ENCODE measurements at regions not wholly inside any gene's neighbourhood (a gene's known extent, or its start where the extent isn't known, plus 50 kb on each side); places are given as distances from the start of the nearest gene placed in this dataset.

- TF ChIP-seq EP300 (IDR thresholded peaks at IDR 0.05), result no peak
- TF ChIP-seq CTCF (IDR thresholded peaks at IDR 0.05), result no peak
- no peak for TF ChIP-seq POLR2A (IDR thresholded peaks at IDR 0.05)
Observed at GRCh38 chr13:81246556-81246955, 905.6 kb upstream of the SPRY2 start.

Measured in sigmoid colon (tissue), 4 donors.